HAP-1 (cell line): ENCODE measurements at regions not wholly inside any gene's neighbourhood (a gene's known extent, or its start where the extent isn't known, plus 50 kb on each side); places are given as distances from the start of the nearest gene placed in this dataset.
A peak's percentile ranks its signal among the peaks of the same experiment; 100 is the strongest.

Experiments used
- DNase-seq, 2 experiments: peaks; one replicate each; pipeline ENCODE4 v3.0.0-alpha.2; 2016 to 2020; ENCODE audit warnings: low spot score in 2 of 2
- H3K27me3 ChIP-seq: fragments of 250-450 bp; sonication (Bioruptor Pico); 2 replicates; pipeline ENCODE4 v1.5.1; 2020; ENCODE audit warnings: low read depth, mild to moderate bottlenecking, moderate library complexity
- H3K36me3 ChIP-seq: fragments of 250-450 bp; sonication (Bioruptor Pico); replicated peaks from 2 replicates; pipeline ENCODE4 v1.5.1; 2020; ENCODE audit warnings: mild to moderate bottlenecking
- H3K4me1 ChIP-seq: fragments of 250-450 bp; sonication (Bioruptor Pico); 2 replicates; pipeline ENCODE4 v1.5.1; 2020; ENCODE audit warnings: mild to moderate bottlenecking
- H3K4me3 ChIP-seq: fragments of 250-450 bp; sonication (Bioruptor Pico); 2 replicates; pipeline ENCODE4 v1.5.1; 2020; ENCODE audit warnings: mild to moderate bottlenecking, moderate library complexity
- H3K9me3 ChIP-seq: fragments of 250-450 bp; sonication (Bioruptor Pico); 2 replicates; pipeline ENCODE4 v1.5.1; 2020; ENCODE audit warnings: mild to moderate bottlenecking, moderate library complexity
- in situ Hi-C: fragments of 300-500 bp; cut with MboI; formaldehyde crosslinking; loops from 3 replicates; pipeline ENCODE4 v1.14.3; 2020; ENCODE audit warnings: low sequenced_read_pairs, inconsistent platforms, mixed read lengths

- H3K27me3 ChIP-seq: no peaks in the 10 kb centered on the region
- no peak for DNase-seq
- H3K36me3 ChIP-seq: no peaks in the 10 kb centered on the region
- in situ Hi-C loops: no loop called here
- H3K9me3 ChIP-seq: no peaks in the 10 kb centered on the region
- no peak overlapping the region for H3K4me3 ChIP-seq
- H3K4me1 ChIP-seq: peaks cover 3% of the 10 kb centered on the region; the same call in 1 of the 2 replicates
Measured at GRCh38 chr16:51666074-51666473, 515.0 kb upstream of the SALL1 start.

- no peaks in the 10 kb centered on the region for H3K4me1 ChIP-seq
- no peaks in the 10 kb centered on the region for H3K27me3 ChIP-seq
- no peak for DNase-seq
- H3K9me3 ChIP-seq: no peaks in the 10 kb centered on the region
- no peaks in the 10 kb centered on the region for H3K36me3 ChIP-seq
- H3K4me3 ChIP-seq: no peak overlapping the region
- in situ Hi-C loops: no loop called here
Measured at GRCh38 chr16:51665436-51665998, 514.4 kb upstream of the SALL1 start.

- Histone ChIP-seq H3K4me1 (no peaks in the 10 kb centered on the region), H3K9me3 (no peaks in the 10 kb centered on the region), H3K4me3 (no peak overlapping the region), H3K36me3 (no peaks in the 10 kb centered on the region), H3K27me3 (no peaks in the 10 kb centered on the region)
- DNase-seq: no peak
- in situ Hi-C loops: no loop called here
Measured at GRCh38 chr16:51658531-51658930, 507.5 kb upstream of the SALL1 start.

- Histone ChIP-seq H3K27me3 (no peaks in the 10 kb centered on the region), H3K9me3 (no peaks in the 10 kb centered on the region), H3K36me3 (no peaks in the 10 kb centered on the region), H3K4me1 (no peaks in the 10 kb centered on the region), H3K4me3 (no peak overlapping the region)
- no peak for DNase-seq
- in situ Hi-C loops: no loop called here
Measured at GRCh38 chr16:51657848-51658247, 506.8 kb upstream of the SALL1 start.

GRCh38 chr16:51655249-51655648, 504.2 kb upstream of the SALL1 start:
- no peaks in the 10 kb centered on the region for H3K36me3 ChIP-seq
- no peaks in the 10 kb centered on the region for H3K9me3 ChIP-seq
- in situ Hi-C loops: no loop called here
- no peaks in the 10 kb centered on the region for H3K4me1 ChIP-seq
- no peak overlapping the region for H3K4me3 ChIP-seq
- no peak for DNase-seq
- H3K27me3 ChIP-seq: no peaks in the 10 kb centered on the region

- no peak for DNase-seq
- no peaks in the 10 kb centered on the region for H3K36me3 ChIP-seq
- H3K9me3 ChIP-seq: no peaks in the 10 kb centered on the region
- H3K27me3 ChIP-seq: no peaks in the 10 kb centered on the region
- no peaks in the 10 kb centered on the region for H3K4me1 ChIP-seq
- in situ Hi-C loops: no loop called here
- no peak overlapping the region for H3K4me3 ChIP-seq
Measured at GRCh38 chr16:51651061-51651466, 500.0 kb upstream of the SALL1 start.

- no peaks in the 10 kb centered on the region for H3K36me3 ChIP-seq
- no peak overlapping the region for H3K4me3 ChIP-seq
- no peak for DNase-seq
- in situ Hi-C loops: no loop called here
- H3K9me3 ChIP-seq: no peaks in the 10 kb centered on the region
- no peaks in the 10 kb centered on the region for H3K4me1 ChIP-seq
- no peaks in the 10 kb centered on the region for H3K27me3 ChIP-seq
Measured at GRCh38 chr16:51649631-51650030, 498.6 kb upstream of the SALL1 start.

- no peak for DNase-seq
- no peaks in the 10 kb centered on the region for H3K4me1 ChIP-seq
- H3K4me3 ChIP-seq: no peak overlapping the region
- in situ Hi-C loops: no loop called here
- H3K27me3 ChIP-seq: no peaks in the 10 kb centered on the region
- H3K9me3 ChIP-seq: no peaks in the 10 kb centered on the region
- no peaks in the 10 kb centered on the region for H3K36me3 ChIP-seq
Measured at GRCh38 chr16:51648526-51648925, 497.5 kb upstream of the SALL1 start.

- Histone ChIP-seq H3K36me3 (no peaks in the 10 kb centered on the region), H3K4me1 (no peaks in the 10 kb centered on the region), H3K9me3 (no peaks in the 10 kb centered on the region), H3K27me3 (no peaks in the 10 kb centered on the region), H3K4me3 (no peak overlapping the region)
- DNase-seq: no peak
- in situ Hi-C loops: no loop called here
Measured at GRCh38 chr16:51641191-51641765, 490.2 kb upstream of the SALL1 start.

GRCh38 chr16:51640196-51640595, 489.1 kb upstream of the SALL1 start:
- Histone ChIP-seq H3K36me3 (no peaks in the 10 kb centered on the region), H3K4me3 (no peak overlapping the region), H3K27me3 (peaks cover 3% of the 10 kb centered on the region; the same call in 1 of the 2 replicates), H3K9me3 (no peaks in the 10 kb centered on the region), H3K4me1 (no peaks in the 10 kb centered on the region)
- no peak for DNase-seq
- in situ Hi-C loops: no loop called here

GRCh38 chr16:51638339-51639135, 487.5 kb upstream of the SALL1 start:
- no peak for DNase-seq
- no peaks in the 10 kb centered on the region for H3K36me3 ChIP-seq
- no peaks in the 10 kb centered on the region for H3K4me1 ChIP-seq
- H3K9me3 ChIP-seq: no peaks in the 10 kb centered on the region
- in situ Hi-C loops: no loop called here
- no peak overlapping the region for H3K4me3 ChIP-seq
- H3K27me3 ChIP-seq: peaks cover 3% of the 10 kb centered on the region; the same call in 1 of the 2 replicates

- in situ Hi-C loops: no loop called here
- Histone ChIP-seq H3K27me3 (peaks cover 3% of the 10 kb centered on the region; the same call in 1 of the 2 replicates), H3K4me3 (no peak overlapping the region), H3K4me1 (no peaks in the 10 kb centered on the region), H3K9me3 (no peaks in the 10 kb centered on the region), H3K36me3 (no peaks in the 10 kb centered on the region)
- peak; percentile 3 to 21 for DNase-seq
Measured at GRCh38 chr16:51637770-51638094, 486.7 kb upstream of the SALL1 start.

GRCh38 chr16:51636920-51637769, 486.1 kb upstream of the SALL1 start:
- Histone ChIP-seq H3K27me3 (peaks cover 3% of the 10 kb centered on the region; the same call in 1 of the 2 replicates), H3K4me1 (no peaks in the 10 kb centered on the region), H3K4me3 (no peak overlapping the region), H3K36me3 (no peaks in the 10 kb centered on the region), H3K9me3 (no peaks in the 10 kb centered on the region)
- in situ Hi-C loops: no loop called here
- peak; percentile 7 to 18 for DNase-seq

GRCh38 chr16:51635181-51635580, 484.1 kb upstream of the SALL1 start:
- Histone ChIP-seq H3K27me3 (peaks cover 3% of the 10 kb centered on the region; the same call in 1 of the 2 replicates), H3K4me1 (no peaks in the 10 kb centered on the region), H3K4me3 (no peak overlapping the region), H3K9me3 (no peaks in the 10 kb centered on the region), H3K36me3 (no peaks in the 10 kb centered on the region)
- no peak for DNase-seq
- in situ Hi-C loops: no loop called here
